NCI-H524 (cell line): ENCODE measurements at regions not wholly inside any gene's neighbourhood (a gene's known extent, or its start where the extent isn't known, plus 50 kb on each side); places are given as distances from the start of the nearest gene placed in this dataset.

Experiments
- DNase-seq, 2 experiments: peaks; one replicate each; lab custom pipeline; 2025; lab: John Stamatoyannopoulos, UW

DNA sequence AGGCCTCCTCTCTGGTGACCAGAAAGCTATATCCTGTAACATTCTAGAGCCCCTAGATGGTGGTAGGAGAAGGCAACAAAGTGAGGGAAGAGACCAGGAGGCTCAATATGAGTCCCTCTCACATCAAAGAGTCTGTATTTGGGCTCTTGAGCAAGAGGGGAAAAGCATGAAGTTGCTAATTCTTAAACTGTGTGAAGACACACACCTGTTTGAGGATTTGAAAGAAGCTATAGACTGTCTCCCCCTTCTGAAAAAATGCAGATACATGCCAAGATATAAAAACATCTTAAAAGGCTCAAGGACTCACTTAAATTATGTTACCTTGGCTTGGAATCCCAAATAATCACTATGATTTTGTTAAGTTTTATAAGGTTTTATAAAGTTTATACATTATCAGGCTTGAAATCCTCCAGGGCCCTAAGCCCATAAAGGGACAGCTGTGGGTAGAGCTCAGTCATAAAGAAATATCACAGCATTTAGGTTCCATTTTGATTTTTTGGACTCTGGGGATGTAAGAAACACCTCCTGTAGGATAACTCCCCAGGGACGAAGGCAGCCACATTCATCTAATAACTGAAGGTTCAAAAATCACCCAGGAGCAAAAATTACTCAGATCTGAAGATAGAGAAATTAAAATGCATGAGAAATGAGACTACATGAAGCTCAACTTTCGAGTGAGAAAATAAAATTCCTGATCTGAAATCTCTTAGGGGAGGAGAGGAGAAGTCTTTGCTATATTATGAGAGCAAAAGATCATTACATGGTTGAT lies 136.1 kb upstream of the LGALSL start:
- no peak for DNase-seq

DNA sequence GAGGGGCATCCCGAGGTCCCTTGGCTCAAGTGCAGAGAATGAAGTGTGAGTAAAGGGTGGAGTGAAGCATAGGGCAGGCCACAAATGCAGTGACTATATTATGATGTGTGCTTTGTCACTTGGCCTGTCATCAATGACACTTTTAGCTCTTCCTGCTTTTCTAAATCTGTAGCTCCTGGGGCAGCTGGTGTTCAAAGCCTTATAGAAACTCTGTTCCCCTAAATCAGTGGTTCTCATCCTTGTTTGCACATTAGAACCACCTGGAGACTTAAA lies 135.6 kb upstream of the LGALSL start:
- DNase-seq = no peak

DNA sequence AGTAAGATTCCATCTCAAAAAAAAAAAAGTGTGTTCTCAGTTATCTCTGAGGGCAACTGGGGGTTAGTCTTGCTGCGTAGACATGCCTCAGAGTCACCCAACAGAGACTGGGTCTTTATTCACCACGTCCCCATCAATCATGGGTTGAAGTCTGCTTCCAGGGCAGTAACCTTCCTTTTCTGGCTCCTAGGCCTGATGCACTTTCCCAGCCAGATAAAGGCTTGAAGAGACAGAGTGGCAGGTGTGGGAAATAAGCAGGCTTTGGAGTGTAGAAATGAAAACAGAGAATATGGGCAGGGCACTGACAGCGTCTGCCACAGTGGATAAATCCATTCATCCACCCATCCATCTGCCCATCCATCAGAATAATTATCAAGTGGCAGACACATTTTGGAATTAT lies 134.1 kb upstream of the LGALSL start:
- peak; percentile 32 to 79 for DNase-seq

GRCh38 chr2:64322433-64322832 lies 131.5 kb upstream of the LGALSL start:
- no peak for DNase-seq

GRCh38 chr2:64323197-64323596 lies 130.8 kb upstream of the LGALSL start:
- DNase-seq = no peak

- DNase-seq = peak in 1 of 2 experiments; percentile 66
Measured at GRCh38 chr2:64324746-64325410, 129.1 kb upstream of the LGALSL start.

DNA sequence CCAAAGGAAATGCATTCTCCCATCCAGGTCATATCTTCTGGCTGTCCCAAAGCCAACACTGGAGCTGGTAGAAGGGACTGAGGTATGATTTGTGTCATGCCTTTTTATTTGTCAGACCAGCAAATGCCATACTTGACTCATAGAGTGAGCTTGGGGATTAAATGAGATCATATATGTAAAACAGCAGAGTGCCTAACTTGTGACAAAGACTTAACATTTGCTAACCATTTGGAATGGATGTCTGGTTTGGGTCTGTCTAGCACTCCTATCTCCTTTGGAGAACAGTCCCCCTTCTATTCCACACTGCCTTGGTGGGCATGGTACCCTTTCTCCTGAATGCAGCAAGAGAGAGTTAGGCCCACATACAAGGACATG lies 128.5 kb upstream of the LGALSL start:
- DNase-seq = no peak

DNA sequence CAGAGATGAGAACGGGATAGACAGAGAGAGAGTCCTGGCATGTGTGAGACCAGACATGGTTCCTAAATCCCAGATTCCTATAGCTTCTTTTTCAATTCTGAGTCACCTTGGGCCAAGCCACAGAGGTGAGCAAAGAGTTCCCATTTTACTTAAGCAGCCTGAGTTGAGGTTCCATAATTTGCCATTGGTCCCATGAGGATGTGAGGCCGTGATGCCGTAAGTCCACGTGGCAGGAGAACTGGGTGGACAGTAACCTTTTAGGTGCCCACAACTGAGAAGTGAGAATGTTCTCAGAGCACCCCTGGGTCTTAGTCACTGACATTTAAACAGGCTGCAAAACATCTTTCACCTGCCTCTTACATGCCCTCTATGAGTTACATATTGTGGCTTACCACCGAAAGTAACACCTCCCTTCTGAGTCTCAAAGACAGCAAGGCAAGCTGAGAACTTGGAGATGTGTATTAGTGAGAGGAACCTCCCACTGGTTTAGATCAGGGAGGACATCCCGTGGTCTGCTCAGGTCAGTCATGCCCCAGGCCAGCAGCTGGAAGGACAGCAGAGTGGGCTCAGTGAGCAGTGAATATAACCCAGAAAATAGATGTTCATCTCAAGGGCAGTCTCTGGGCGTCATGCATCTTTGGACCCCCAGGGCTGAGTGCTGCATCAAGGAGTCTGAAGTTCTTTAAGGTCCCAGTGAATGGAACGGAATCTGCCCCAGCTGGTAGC lies 127.9 kb upstream of the LGALSL start:
- no peak for DNase-seq

- DNase-seq = no peak
Measured at GRCh38 chr2:64326578-64327050, 127.3 kb upstream of the LGALSL start.

- DNase-seq = no peak
Measured at GRCh38 chr2:64327129-64327509, 126.8 kb upstream of the LGALSL start.

- DNase-seq = peak; percentile 13 to 61
Measured at GRCh38 chr2:64327510-64328414, 126.2 kb upstream of the LGALSL start.

DNA sequence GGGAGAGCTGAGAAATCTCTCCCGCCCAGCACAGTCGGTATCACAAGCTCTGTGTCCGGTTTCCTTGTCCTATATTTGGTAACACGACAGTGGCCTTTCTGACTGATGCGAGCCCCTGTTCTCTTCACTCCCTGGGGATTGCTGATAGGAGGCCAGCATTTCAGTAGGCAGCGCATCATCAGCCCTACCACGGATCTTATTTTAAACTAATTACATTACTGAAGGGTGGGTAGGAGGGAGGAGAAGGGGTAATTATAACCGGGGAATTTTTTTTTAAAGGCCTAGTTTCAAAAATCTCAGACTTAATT lies 125.6 kb upstream of the LGALSL start:
- no peak for DNase-seq

DNA sequence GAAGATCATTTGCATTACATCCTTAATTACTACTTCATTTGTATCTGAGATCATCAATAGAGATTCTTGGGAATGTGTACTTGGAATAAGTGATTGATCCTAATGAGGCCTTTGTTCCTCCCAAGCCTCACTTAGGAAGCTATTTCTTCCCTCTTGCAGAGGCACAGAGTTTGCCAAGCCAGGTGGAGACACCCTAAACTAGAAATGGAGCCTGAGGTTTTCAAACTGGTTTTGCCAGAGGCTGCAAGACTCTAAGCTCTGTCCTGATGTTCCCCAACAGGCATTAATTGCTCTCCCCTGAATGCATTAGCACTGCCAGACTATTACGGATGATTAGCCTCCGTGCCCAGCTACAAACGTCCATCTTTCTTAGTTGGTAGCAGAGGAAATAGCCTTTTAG lies 125.2 kb upstream of the LGALSL start:
- DNase-seq = no peak

GRCh38 chr2:64329848-64330247 lies 124.1 kb upstream of the LGALSL start:
- no peak for DNase-seq

DNA sequence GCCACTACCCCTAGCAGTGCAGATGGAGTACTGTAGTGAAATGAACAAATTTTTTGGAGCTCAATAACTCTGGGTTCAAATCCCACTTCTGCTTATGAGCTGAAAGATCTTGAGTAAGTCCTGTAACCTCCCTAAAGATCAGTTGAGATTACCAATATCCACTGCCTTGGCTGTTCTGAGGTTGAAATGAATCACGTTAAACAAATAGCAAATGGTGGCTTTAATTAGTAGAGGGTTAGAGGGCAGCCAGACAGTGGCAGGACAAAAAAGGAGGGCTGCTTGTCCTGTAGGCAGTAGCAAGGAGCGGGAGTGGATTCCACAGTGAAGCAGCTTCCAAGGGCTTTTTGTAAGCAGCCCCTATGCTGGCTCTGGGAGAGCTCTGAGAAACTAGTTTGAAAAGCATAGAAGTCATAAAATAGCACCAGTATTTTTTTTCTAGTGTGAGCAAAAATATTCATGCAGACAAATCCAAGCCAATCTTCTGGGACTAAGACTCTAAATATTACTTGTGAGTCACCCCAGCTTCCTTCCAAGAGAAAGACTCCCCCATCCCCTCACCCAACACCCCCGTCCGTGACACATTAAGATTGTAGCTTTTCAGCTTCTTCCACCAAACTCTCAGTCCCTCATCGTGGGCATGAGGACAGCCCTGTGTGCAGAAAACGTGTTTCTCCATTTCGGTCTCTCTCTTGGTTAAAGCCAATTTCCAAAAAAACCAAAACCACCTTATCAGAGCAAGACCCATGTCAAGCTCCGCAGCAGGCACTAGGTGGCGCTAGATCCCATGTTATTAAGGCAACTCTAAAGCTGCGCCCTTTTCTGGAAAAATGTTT lies 123.5 kb upstream of the LGALSL start:
- peak; percentile 57 to 75 for DNase-seq

DNA sequence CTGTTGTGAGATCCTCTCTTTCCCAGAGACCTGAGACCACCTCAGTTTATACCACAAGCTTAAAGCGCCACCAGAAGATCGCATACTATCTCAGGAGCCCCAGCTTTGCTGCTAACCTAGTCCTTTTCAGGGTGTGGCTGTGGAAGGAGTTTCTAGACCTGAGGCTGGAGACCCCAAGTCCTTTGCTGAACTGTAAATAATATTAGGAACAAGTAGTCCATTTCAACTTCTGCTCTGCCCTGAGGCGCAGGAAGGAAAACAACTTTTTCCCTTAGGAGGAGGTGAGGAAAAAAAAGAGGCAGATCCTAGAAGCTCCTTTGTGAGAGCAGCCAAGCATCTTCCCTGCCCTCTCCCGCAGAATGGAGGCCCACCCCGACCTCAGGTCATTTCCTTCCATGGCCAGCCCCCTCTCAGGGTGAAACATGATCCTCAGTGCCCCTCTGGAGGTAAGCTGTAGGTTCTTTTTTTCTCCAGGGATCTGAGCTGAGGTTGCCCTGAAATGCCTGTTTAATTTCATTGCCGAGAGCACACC lies 122.8 kb upstream of the LGALSL start:
- DNase-seq = no peak

GRCh38 chr2:64331849-64332699 lies 121.9 kb upstream of the LGALSL start:
- no peak for DNase-seq

DNA sequence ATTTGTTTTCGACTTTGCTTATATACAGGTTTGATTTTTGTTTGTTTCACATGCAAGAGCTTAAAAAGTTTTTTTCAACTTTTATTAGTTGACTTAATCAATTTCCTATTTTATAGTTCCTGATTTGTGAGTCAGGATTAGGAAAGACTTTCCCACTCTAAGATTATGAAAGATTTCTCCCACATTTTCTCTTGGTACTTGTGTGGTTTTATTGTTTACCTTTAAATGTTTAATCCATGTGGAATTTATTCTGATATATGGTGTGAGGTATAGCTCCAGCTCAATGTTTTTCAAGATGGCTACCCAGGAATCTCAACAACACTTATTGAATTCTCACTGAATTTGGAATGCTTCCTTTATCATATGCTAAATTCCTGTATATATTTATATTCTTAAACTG lies 117.8 kb upstream of the LGALSL start:
- DNase-seq = no peak

GRCh38 chr2:64337314-64337713 lies 116.6 kb upstream of the LGALSL start:
- DNase-seq = peak in 1 of 2 experiments; percentile 15

GRCh38 chr2:64338108-64338507 lies 115.9 kb upstream of the LGALSL start:
- no peak for DNase-seq
